Stomach (tissue), 8 donors: ENCODE measurements at regions not wholly inside any gene's neighbourhood (a gene's known extent, or its start where the extent isn't known, plus 50 kb on each side); places are given as distances from the start of the nearest gene placed in this dataset.

ENCODE experiments used
- DNase-seq, 2 donors: peaks; one replicate each; pipeline versions ENCODE4 v3.0.0 to v3.0.0-alpha.2; 2013 to 2019
- H3K27ac ChIP-seq, 5 donors: fragments of 200-600 bp in 4 of 5; sonication (generic) in 4 of 5; one replicate each; pipeline ENCODE4 v1.5.1; 2013 to 2019; ENCODE audit warnings: mild to moderate bottlenecking in 1 of 5, moderate library complexity in 1 of 5
- H3K27me3 ChIP-seq, 3 donors: fragments of 200-600 bp; sonication (generic); one replicate each; pipeline ENCODE4 v1.5.1; 2017 to 2019; ENCODE audit warnings: mixed run types in 1 of 3
- H3K36me3 ChIP-seq, 4 donors: fragments of 200-600 bp; sonication (generic); 1 replicate in 3 of 4; 2 replicates in 1 of 4; pipeline ENCODE4 v1.5.1; 2016 to 2019
- H3K4me1 ChIP-seq, 4 donors: fragments of 200-600 bp; sonication (generic); one replicate each; pipeline ENCODE4 v1.5.1; 2016 to 2019
- H3K4me3 ChIP-seq, 4 donors: fragments of 200-600 bp; sonication (generic) in 3 of 4; one replicate each; pipeline ENCODE4 v1.5.1; 2016 to 2019; ENCODE audit warnings: mild to moderate bottlenecking in 1 of 4
- H3K9me3 ChIP-seq, 4 donors: fragments of 200-600 bp; sonication (generic); one replicate each; pipeline ENCODE4 v1.5.1; 2016 to 2019
- EP300 ChIP-seq: sonication (generic); formaldehyde crosslinking; IDR thresholded peaks from one replicate; pipeline ENCODE4 v1.6.1; 2017; ENCODE audit warnings: antibody characterized with exemption
- POLR2A ChIP-seq, 4 donors: fragments of 450-650 bp; IDR thresholded peaks; one replicate each; pipeline ENCODE4 v1.6.1; 2016; ENCODE audit warnings: antibody characterized with exemption in 4 of 4, control low read depth in 2 of 4, mild to moderate bottlenecking in 1 of 4, moderate library complexity in 1 of 4
- POLR2AphosphoS5 ChIP-seq, 3 donors: sonication (generic); formaldehyde crosslinking; IDR thresholded peaks; one replicate each; pipeline ENCODE4 v1.6.1; 2016; ENCODE audit warnings: antibody characterized with exemption in 3 of 3
- WGBS, 5 donors: extraction: QIAGEN DNeasy Blood & Tissue Kit in 3 of 5; methylation state at CpG; one replicate each; pipeline versions ENCODE4 v1.1.5 to v1.1.7; 2013 to 2018; 5-methylcytosine and 5-hydroxymethylcytosine counted together
- intact Hi-C: fragments of 100-400 bp; cut with DNase I; formaldehyde crosslinking; loops from one replicate; pipeline ENCODE4 v1.15.1; 2023; ENCODE audit warnings: low total_unique reads
- TF ChIP-seq, protein P1 (sequence below), 7 experiments: fragments of 450-650 bp in 4 of 7; fragments of 200-600 bp in 3 of 7; sonication (generic) in 3 of 7; IDR thresholded peaks; one replicate each; pipeline ENCODE4 v1.5.1; 2016 to 2019; ENCODE audit warnings: antibody characterized with exemption in 7 of 7, control low read depth in 2 of 7, mild to moderate bottlenecking in 1 of 7
- donor health status: healthy with polysubstance abuse.
- donor health status: Bipolar disorder and iron deficiency.
- donor health status: healthy.

DNA sequence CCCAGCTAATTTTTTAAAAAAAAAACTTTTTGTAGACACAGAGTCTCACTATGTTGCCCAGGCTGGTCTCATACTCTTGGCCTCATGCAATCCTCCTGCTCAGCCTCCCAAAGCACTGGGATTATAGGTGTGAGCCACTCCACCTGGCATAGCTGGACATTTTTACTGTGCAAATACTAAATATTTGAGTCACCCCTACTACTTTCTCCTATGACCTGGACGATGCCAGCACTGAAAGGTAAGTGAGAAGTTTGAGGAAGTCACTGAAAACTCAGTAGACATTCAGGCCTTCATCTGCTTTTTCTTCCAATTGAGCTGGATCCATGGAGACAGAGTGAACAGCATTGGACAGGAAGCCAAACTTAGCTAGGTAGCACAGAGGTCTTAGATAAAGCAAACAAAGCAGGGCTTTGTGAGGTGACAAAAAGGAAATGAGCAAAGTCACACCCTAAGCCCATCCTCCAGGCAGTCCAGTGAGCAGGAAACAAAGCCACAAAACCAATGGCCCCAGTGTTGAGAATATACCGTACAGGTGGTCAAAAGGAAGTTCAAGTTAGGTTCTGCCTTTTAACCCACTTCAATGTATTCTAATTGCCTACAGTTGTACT lies 192.6 kb upstream of the RASA1 start:
- Histone ChIP-seq H3K4me3 (no peak overlapping the region), H3K9me3 (no peaks in the 10 kb centered on the region), H3K27me3 (no peaks in the 10 kb centered on the region), H3K4me1 (no peaks in the 10 kb centered on the region), H3K36me3 (no peaks in the 10 kb centered on the region), H3K27ac (peak overlapping the region in 1 of 5 donors; percentile 1)
- intact Hi-C loops = no loop called here
- 19 to 34% (median 31%) methylated on average over 2 of the region's 2 CpGs for WGBS, 5 donors
- peak in 1 of 2 donors; percentile 67 for DNase-seq
- no peak for TF ChIP-seq POLR2A (IDR thresholded peaks at IDR 0.05)
- TF ChIP-seq POLR2AphosphoS5 (IDR thresholded peaks at IDR 0.05) = peak in 1 of 3 donors; percentile 18

DNA sequence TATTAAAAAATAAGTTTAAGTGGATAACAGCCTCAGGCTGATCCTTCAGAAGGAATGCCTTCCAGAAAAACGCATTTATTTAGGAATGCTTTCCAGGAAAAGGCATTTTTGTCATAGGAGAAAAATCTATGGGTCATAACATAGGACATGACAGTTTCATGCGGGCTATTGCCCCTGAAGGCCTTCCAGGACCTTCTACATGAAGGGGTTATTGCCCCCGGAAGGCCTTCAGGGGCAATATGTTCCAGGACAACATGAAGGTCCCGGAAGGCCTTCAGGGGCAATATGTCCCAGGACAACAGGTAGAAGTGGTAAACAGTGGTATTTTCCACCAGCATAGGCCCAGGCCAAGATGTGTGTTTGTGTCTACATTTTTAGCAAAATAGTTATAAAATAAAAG lies 191.3 kb upstream of the RASA1 start:
- Histone ChIP-seq H3K27ac (no peak overlapping the region), H3K27me3 (no peaks in the 10 kb centered on the region), H3K9me3 (no peaks in the 10 kb centered on the region), H3K4me3 (no peak overlapping the region), H3K36me3 (no peaks in the 10 kb centered on the region), H3K4me1 (no peaks in the 10 kb centered on the region)
- DNase-seq = no peak
- TF ChIP-seq, protein P1, sequence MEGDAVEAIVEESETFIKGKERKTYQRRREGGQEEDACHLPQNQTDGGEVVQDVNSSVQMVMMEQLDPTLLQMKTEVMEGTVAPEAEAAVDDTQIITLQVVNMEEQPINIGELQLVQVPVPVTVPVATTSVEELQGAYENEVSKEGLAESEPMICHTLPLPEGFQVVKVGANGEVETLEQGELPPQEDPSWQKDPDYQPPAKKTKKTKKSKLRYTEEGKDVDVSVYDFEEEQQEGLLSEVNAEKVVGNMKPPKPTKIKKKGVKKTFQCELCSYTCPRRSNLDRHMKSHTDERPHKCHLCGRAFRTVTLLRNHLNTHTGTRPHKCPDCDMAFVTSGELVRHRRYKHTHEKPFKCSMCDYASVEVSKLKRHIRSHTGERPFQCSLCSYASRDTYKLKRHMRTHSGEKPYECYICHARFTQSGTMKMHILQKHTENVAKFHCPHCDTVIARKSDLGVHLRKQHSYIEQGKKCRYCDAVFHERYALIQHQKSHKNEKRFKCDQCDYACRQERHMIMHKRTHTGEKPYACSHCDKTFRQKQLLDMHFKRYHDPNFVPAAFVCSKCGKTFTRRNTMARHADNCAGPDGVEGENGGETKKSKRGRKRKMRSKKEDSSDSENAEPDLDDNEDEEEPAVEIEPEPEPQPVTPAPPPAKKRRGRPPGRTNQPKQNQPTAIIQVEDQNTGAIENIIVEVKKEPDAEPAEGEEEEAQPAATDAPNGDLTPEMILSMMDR (IDR thresholded peaks at IDR 0.05) = no peak
- TF ChIP-seq POLR2A (IDR thresholded peaks at IDR 0.05) (no peak), EP300 (no peak), POLR2AphosphoS5 (IDR thresholded peaks at IDR 0.05) (no peak)
- WGBS, 5 donors = 89 to 96% (median 95%) methylated on average over 4 of the region's 4 CpGs
- intact Hi-C loops = no loop called here

DNA sequence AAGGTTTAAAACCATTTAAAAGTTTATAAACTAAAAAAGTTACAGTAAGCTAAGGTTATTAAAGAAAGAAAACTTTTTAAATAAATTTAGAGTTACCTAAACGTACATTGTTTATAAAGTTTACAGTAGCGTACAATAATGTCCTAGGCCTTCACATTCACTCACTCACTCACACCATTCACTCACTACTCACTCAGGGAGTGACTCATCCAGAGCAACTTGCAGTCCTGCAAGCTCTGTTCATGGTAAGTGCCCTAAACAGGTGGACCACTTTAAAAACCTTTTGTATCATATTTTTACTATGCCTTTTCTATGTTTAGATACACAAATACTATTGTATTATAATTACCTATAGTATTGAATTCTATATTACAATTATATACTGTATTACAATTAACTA lies 190.8 kb upstream of the RASA1 start:
- intact Hi-C loops = no loop called here
- H3K4me3 ChIP-seq = no peak overlapping the region
- no peak for TF ChIP-seq POLR2A (IDR thresholded peaks at IDR 0.05)
- TF ChIP-seq EP300 = no peak
- TF ChIP-seq, protein P1 (IDR thresholded peaks at IDR 0.05) = no peak

DNA sequence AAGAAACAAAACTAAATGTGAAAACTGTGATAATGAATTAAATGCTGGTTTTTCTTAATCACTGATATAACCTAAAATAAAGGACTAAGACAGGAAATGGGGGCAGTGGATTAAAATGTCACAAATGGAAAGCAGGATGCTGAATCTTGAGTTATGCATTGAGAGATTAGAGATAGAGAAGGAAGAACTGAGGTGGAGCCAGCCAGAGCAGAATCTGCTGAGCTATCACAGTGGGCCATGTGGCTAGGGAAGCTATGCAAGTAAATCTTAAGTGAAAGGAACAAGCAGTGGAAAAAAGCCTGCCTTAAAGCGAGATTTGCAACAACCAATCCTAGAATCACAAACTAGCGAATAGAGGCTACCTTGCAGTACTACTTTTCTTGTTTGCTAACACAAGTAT lies 188.5 kb upstream of the RASA1 start:
- Histone ChIP-seq H3K27me3 (no peaks in the 10 kb centered on the region), H3K4me1 (no peaks in the 10 kb centered on the region), H3K9me3 (peaks cover 0 to 1% (median 0%) of the 10 kb centered on the region in 4 donors), H3K4me3 (no peak overlapping the region), H3K27ac (no peak overlapping the region), H3K36me3 (no peaks in the 10 kb centered on the region)
- DNase-seq = no peak
- intact Hi-C loops = no loop called here
- TF ChIP-seq, protein P1 (IDR thresholded peaks at IDR 0.05) = no peak
- TF ChIP-seq EP300 (no peak), POLR2AphosphoS5 (IDR thresholded peaks at IDR 0.05) (no peak), POLR2A (IDR thresholded peaks at IDR 0.05) (no peak)
- WGBS, 5 donors = 75 to 94% (median 86%) methylated on average over 2 of the region's 2 CpGs

More for the DNA sequence above, 190.8 kb upstream of the RASA1 start:
- Histone ChIP-seq H3K9me3 (no peaks in the 10 kb centered on the region), H3K36me3 (no peaks in the 10 kb centered on the region), H3K27me3 (no peaks in the 10 kb centered on the region), H3K4me1 (no peaks in the 10 kb centered on the region), H3K27ac (no peak overlapping the region)
- no peak for DNase-seq
- 77 to 84% (median 79%) methylated on average over 2 of the region's 2 CpGs for WGBS, 5 donors

DNA sequence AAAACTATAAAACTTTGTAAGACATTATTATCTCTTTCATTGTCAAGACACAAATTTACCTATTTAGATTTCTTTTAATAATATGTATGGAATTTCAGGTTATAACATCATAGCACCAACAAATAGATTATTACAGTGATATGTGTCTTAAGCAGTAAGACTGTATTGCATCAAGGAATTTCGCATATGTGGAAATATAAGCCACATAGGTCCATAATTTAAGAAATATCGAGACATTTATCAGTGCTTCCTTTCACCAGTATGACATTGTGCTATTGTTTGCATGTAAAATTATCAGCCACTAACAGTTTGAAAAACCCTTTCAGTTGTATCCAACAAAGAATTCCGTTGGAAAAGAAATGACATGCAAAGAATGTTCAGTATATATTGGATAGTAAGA lies 186.7 kb upstream of the RASA1 start:
- Histone ChIP-seq H3K27me3 (no peaks in the 10 kb centered on the region), H3K27ac (no peak overlapping the region), H3K4me1 (no peaks in the 10 kb centered on the region), H3K36me3 (no peaks in the 10 kb centered on the region), H3K4me3 (no peak overlapping the region), H3K9me3 (peaks cover 0 to 10% (median 4%) of the 10 kb centered on the region in 4 donors)
- DNase-seq = no peak
- WGBS, 5 donors = 53 to 73% (median 63%) methylated on average over 3 of the region's 3 CpGs
- intact Hi-C loops = no loop called here
- TF ChIP-seq POLR2AphosphoS5 (IDR thresholded peaks at IDR 0.05) = no peak
